ENCODE measurements at regions not wholly inside any gene's neighbourhood (a gene's known extent, or its start where the extent isn't known, plus 50 kb on each side); places are given as distances from the start of the nearest gene placed in this dataset.

GRCh38 chr12:65567820-65568219 lies 256.5 kb upstream of the HMGA2 start:
- POLR2A ChIA-PET, result no interaction called here
- CTCF ChIA-PET, result no interaction called here
- no TSS peak for BruUV-seq (replicated peaks)
- H3K27me3 ChIP-seq (ENCODE audit: control insufficient read depth, insufficient read depth, low read length), result no peaks in the 10 kb centered on the region
- DNase-seq (ENCODE audit: low read depth, low spot score) (no peak), ATAC-seq (no peak)
- H3K4me1 ChIP-seq (ENCODE audit: control insufficient read depth, insufficient read depth, low read length), result no peaks in the 10 kb centered on the region
- TF ChIP-seq, protein P1, sequence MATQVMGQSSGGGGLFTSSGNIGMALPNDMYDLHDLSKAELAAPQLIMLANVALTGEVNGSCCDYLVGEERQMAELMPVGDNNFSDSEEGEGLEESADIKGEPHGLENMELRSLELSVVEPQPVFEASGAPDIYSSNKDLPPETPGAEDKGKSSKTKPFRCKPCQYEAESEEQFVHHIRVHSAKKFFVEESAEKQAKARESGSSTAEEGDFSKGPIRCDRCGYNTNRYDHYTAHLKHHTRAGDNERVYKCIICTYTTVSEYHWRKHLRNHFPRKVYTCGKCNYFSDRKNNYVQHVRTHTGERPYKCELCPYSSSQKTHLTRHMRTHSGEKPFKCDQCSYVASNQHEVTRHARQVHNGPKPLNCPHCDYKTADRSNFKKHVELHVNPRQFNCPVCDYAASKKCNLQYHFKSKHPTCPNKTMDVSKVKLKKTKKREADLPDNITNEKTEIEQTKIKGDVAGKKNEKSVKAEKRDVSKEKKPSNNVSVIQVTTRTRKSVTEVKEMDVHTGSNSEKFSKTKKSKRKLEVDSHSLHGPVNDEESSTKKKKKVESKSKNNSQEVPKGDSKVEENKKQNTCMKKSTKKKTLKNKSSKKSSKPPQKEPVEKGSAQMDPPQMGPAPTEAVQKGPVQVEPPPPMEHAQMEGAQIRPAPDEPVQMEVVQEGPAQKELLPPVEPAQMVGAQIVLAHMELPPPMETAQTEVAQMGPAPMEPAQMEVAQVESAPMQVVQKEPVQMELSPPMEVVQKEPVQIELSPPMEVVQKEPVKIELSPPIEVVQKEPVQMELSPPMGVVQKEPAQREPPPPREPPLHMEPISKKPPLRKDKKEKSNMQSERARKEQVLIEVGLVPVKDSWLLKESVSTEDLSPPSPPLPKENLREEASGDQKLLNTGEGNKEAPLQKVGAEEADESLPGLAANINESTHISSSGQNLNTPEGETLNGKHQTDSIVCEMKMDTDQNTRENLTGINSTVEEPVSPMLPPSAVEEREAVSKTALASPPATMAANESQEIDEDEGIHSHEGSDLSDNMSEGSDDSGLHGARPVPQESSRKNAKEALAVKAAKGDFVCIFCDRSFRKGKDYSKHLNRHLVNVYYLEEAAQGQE (IDR thresholded peaks at IDR 0.05; ENCODE audit: insufficient read depth in 1 of 2, low read depth in 2 of 2, low read length in 1 of 2), result no peak
- TF ChIP-seq CTCF (IDR thresholded peaks at IDR 0.05) (no peak), TCF7L2 (IDR thresholded peaks at IDR 0.05; ENCODE audit: low read depth, low read length) (no peak), SIN3A (IDR thresholded peaks at IDR 0.05; ENCODE audit: borderline replicate concordance, insufficient read depth, low read depth, low read length) (no peak), POLR2AphosphoS5 (IDR thresholded peaks at IDR 0.05; ENCODE audit: low read depth, low read length) (no peak)
- H3K9me3 ChIP-seq (ENCODE audit: control insufficient read depth, insufficient read depth, low read depth, low read length), result no peaks in the 10 kb centered on the region; the same call in 1 of the 2 replicates
- in situ Hi-C loops (cut with HindIII; ENCODE audit: low pct_unique_long_range_greater_than_20kb, low sequenced_read_pairs), result no loop called here
- H3K36me3 ChIP-seq (ENCODE audit: control insufficient read depth, insufficient read depth, low read length), result no peaks in the 10 kb centered on the region
- intact Hi-C loops (cut with micrococcal nuclease; ENCODE audit: unreplicated experiment), result no loop called here
- H3K27ac ChIP-seq (ENCODE audit: low read length), result no peak overlapping the region
- H3K4me3 ChIP-seq (ENCODE audit: low read depth in 2 of 2, low read length in 2 of 2), result no peak overlapping the region

DNA sequence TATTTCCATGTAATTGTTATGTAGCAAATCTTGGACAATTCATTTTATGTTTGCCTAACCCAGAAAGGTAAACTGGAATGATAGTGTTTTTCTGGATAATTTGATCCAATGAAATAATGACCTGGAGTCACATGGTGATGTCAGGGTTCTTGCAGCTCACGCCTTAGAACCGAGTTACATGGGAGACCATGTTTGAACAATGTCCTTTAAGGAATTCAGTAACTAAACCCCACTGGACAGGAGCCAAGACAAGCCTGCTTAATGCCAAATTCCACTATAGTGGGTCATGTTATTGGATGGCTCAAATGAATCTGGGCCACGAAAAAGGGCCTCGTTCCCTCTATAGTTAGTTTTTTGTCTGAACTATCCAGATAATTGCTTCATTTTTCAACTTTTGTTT lies 255.8 kb upstream of the HMGA2 start:
- ChIA-PET CTCF (interaction anchor here (0.6 kb wide), 1 partner anchor 259 kb away, joined by 3 read pairs; no protein-coding TSS in a partner anchor), POLR2A (no interaction called here)
- TF ChIP-seq CTCF (IDR thresholded peaks at IDR 0.05), result no peak
- no peak for TF ChIP-seq POLR2AphosphoS5 (IDR thresholded peaks at IDR 0.05; ENCODE audit: low read depth, low read length)
- TF ChIP-seq TCF7L2 (IDR thresholded peaks at IDR 0.05; ENCODE audit: low read depth, low read length), result no peak
- TF ChIP-seq, protein P1 (IDR thresholded peaks at IDR 0.05; ENCODE audit: insufficient read depth in 1 of 2, low read depth in 2 of 2, low read length in 1 of 2), result no peak
- TF ChIP-seq SIN3A (IDR thresholded peaks at IDR 0.05; ENCODE audit: borderline replicate concordance, insufficient read depth, low read depth, low read length), result no peak
- Histone ChIP-seq H3K27me3 (ENCODE audit: control insufficient read depth, insufficient read depth, low read length) (no peaks in the 10 kb centered on the region), H3K27ac (ENCODE audit: low read length) (no peak overlapping the region), H3K9me3 (ENCODE audit: control insufficient read depth, insufficient read depth, low read depth, low read length) (no peaks in the 10 kb centered on the region; the same call in 1 of the 2 replicates), H3K4me1 (ENCODE audit: control insufficient read depth, insufficient read depth, low read length) (no peaks in the 10 kb centered on the region), H3K36me3 (ENCODE audit: control insufficient read depth, insufficient read depth, low read length) (no peaks in the 10 kb centered on the region), H3K4me3 (ENCODE audit: low read depth in 2 of 2, low read length in 2 of 2) (no peak overlapping the region)
- intact Hi-C loops (cut with micrococcal nuclease; ENCODE audit: unreplicated experiment) (no loop called here), in situ Hi-C loops (cut with HindIII; ENCODE audit: low pct_unique_long_range_greater_than_20kb, low sequenced_read_pairs) (no loop called here)
- no peak for ATAC-seq
- BruUV-seq (replicated peaks), result no TSS peak
- no peak for DNase-seq (ENCODE audit: low read depth, low spot score)

All from Panc1 (cell line).